ENCODE measurements at regions not wholly inside any gene's neighbourhood (a gene's known extent, or its start where the extent isn't known, plus 50 kb on each side); places are given as distances from the start of the nearest gene placed in this dataset.

DNA sequence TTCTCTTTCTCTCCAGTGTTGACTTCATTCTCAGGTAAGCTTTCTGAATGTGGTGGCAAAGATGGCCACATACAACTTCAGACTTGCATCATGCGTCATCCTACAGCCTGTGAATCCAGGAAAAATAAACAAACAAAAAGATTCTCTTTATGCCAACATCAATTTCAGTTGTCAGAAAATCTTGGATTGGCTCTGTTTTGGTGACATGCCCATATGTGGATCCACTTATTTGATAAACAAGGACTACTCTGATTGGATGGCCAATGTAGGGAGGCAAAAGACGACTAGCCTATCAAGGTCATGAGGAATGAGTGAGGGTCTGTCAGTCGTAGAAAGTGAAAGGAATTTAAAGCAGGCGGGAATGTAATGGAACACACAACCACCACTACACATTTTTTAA, 866.6 kb downstream of the USP25 start:
- Histone ChIP-seq H3K9me3 (no peaks in the 10 kb centered on the region), H3K4me3 (no peak overlapping the region), H3K27me3 (no peaks in the 10 kb centered on the region), H3K36me3 (peaks cover 8% of the 10 kb centered on the region)
- DNase-seq = no peak

DNA sequence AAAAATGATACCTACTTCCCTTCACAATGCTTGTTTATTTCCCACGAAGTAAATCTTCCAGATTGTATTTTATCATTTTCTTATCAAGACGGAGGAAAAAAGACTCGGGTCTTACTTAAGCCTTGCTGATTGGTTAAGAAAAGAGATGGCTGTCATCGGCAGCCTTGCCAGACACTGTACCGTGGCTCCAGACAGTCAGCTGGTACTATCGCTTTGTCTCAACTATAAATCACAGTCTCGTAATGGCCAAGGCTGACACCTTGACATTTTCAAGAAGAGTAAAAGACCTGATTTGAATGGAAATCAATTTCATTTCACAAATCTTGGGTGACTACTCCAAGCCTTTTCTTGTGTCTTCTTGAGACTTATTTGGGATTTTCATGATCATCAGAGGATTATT, 868.0 kb downstream of the USP25 start:
- no peaks in the 10 kb centered on the region for H3K9me3 ChIP-seq
- no peak overlapping the region for H3K4me3 ChIP-seq
- H3K36me3 ChIP-seq = peaks cover 5% of the 10 kb centered on the region
- no peaks in the 10 kb centered on the region for H3K27me3 ChIP-seq
- no peak for DNase-seq

DNA sequence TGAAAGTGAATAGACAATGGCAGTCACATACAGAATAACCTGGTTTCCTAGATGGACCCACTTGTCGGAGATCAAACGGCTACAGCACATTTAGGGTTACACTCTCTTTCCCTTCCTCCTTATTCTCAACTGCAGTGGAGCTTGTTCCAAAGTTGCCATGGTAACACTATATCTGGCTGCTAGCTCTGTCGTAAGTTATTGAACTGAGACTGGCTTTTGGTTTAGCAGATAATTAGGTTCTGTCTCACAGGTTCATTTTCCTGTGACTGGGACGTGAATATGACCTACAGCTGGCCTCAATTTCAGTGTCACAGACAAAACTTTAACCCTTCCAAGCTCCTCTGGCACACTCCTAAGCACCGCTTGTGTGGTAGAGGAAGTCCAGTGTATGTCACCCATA, 875.8 kb downstream of the USP25 start:
- no peak for DNase-seq
- no peak overlapping the region for H3K4me3 ChIP-seq
- no peaks in the 10 kb centered on the region for H3K27me3 ChIP-seq
- H3K9me3 ChIP-seq = no peaks in the 10 kb centered on the region
- H3K36me3 ChIP-seq = peaks cover 22% of the 10 kb centered on the region

DNA sequence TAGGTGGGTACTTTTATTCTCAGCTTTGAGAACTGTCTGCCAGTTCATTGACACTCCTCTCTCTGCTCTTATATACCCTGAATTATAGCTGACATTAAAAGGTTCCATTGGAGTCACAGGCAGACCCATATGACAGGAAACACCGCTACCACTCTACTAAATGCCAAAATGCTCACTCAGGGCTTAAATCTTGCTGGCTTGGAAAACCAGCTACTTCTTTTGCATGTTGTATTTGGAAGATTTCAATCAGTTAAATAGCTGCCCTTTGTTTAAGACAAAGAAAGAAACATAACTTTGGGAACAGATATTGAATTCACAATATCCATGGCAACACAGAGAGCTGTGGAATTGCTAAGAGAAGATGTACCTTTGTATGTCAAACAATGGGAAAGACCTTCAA, 876.5 kb downstream of the USP25 start:
- Histone ChIP-seq H3K36me3 (peaks cover 23% of the 10 kb centered on the region), H3K4me3 (no peak overlapping the region), H3K9me3 (no peaks in the 10 kb centered on the region), H3K27me3 (no peaks in the 10 kb centered on the region)
- DNase-seq = no peak

DNA sequence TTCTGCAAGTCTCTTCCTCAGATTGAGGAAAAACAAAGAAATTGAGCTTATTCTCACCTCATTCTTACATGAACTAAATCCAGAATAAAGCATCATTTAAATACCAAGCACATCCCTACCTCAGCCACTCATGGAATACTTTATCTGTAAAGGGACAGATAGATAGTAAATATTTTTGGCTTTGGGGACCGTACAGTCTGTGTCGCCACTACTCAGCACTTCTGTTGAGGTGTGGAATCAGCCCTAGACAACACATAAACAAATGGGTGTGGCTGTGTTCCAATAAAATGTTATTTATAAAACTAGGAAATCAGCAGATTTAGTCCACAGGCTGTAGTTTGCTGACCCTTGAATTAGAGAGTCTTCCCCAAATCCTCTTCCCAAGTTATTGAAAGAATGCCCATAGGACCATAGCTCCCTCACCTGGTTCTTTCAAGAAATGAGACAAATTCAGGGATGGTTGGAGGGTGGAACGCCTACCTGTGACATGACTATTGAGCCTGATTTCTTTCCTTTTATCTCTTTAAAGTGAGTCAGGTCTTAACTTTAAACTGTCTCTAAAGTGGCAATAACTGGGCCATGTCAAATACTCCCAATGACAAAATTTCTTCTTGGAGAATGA, 878.5 kb downstream of the USP25 start:
- peaks cover 38% of the 10 kb centered on the region for H3K36me3 ChIP-seq
- no peak overlapping the region for H3K4me3 ChIP-seq
- no peaks in the 10 kb centered on the region for H3K27me3 ChIP-seq
- H3K9me3 ChIP-seq = no peaks in the 10 kb centered on the region
- no peak for DNase-seq

DNA sequence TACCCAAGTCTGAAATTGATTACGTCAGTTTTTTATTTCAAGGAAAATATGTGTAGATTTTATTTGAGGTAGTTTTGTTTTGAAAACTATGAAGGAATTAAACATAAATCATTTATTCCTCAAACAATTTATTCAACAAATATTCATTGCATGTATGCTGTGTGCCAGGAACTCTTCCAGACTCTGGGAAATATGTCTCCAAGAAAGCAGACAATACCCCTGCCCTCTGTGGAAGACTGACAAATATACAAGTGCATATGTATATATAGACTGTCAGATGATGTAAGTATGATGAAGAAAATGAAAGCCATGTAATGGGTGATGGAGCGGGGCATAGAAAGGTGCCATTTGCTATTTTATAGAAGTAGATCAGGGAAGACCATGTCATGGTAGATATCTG, 889.5 kb downstream of the USP25 start:
- Histone ChIP-seq H3K27me3 (no peaks in the 10 kb centered on the region), H3K4me3 (no peak overlapping the region), H3K9me3 (no peaks in the 10 kb centered on the region; the same call in none of the 2 replicates), H3K36me3 (peaks cover 33% of the 10 kb centered on the region)
- no peak for DNase-seq

DNA sequence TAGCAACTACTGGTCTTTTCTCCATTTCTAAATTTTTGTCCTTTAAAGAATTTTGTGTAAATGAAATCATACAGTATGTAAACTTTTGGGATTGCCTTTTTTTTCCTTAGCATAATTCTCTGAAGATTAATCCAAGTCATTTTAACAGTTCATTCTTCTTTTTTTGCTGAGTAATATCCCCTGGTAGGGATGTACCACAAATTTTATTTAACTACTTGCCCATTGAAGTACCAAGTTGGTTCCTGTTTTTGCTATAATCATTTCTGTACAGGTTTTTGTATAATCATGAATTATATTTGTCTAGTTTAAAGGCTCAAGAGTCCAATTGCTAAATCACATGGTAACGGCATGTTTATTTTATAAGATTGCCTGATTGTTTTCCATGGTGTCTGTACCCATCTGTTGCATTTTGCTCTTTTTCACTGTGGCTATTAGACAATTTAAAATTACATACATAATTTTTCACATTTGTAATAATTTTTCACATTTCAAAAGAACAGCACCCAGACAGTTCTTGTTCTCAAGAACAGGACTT, 891.1 kb downstream of the USP25 start:
- Histone ChIP-seq H3K9me3 (no peaks in the 10 kb centered on the region; the same call in 1 of the 2 replicates), H3K27me3 (no peaks in the 10 kb centered on the region), H3K36me3 (peaks cover 24% of the 10 kb centered on the region), H3K4me3 (no peak overlapping the region)
- no peak for DNase-seq

DNA sequence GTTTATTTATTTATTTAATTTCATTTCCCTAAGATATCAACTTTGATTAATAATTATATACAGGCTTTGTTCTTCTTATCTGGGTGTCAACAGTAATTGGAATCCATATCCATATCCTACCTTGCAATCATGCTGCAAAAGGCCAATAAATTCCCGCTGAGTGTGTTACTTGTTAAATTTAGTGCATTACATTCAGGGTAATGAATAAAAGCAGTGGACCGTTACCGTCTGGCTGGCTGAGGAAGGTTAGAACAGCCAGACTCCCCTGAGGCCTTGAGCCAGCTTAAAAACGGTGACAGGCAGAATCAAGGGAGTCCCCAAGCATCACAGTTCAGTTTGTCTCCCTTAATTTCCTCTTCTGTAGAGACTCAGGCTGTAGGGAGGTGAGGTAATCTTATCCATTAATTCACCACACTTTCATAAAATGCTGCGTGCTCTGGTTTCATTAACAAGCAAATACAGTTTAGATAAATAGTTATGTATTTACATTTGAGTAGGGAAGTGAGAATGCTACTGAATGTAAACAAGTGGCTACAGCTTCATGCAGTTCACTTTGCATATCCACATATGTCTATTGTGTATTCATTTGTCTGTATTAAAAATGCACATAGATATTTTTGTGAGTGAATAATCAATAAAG, 888.2 kb upstream of the CXADR start:
- Histone ChIP-seq H3K4me3 (no peak overlapping the region), H3K9me3 (no peaks in the 10 kb centered on the region), H3K27me3 (no peaks in the 10 kb centered on the region), H3K36me3 (peaks cover 8% of the 10 kb centered on the region)
- DNase-seq = no peak

DNA sequence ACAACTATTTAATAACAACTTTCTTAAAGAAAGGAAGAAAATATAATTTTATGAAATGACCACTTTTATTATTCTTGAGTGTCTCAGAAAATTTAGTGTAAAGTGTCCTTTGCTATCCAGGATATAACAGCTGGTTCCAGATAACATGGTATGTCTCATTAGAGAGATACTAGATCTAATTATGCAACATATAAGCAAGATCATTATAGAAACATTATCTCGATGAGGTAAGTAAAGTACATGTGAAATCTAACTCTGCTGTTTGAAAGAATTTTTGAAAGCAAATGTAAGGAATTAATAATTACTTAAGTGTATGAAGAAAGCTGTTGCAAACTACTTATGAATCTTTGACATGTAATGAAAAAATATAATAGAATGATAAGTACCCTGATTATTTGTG, 887.4 kb upstream of the CXADR start:
- Histone ChIP-seq H3K9me3 (no peaks in the 10 kb centered on the region), H3K27me3 (no peaks in the 10 kb centered on the region), H3K36me3 (peaks cover 8% of the 10 kb centered on the region), H3K4me3 (no peak overlapping the region)
- DNase-seq = no peak

DNA sequence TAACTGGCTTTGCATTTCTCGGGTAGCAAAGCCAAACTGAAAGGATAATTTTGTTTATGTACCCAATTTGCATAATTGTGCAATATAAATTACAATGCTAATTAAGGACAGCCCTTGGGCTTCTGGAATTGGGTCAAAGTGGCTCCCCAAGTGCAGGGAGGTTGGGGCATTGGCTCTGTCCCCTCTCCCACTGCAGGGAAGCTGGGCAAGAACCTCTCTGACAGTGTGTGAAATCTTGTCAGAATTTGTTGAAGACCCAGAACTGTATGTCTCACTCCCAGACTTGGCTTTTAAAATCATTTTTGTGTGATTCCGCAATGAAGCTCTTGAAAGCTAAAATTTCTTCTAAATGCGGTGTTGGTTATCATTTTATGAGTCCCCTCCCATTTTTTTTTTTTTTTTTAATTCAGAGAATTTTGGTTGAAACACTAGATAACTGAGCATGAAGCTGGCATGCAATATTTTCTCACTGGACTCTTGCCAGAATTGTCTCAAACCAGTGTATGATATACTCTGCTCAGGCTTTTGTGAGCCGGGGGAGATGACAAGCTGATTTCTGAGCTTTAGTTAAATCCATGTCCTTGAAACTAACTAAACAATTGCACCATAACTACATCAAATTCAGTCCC, 878.9 kb upstream of the CXADR start:
- no peaks in the 10 kb centered on the region for H3K9me3 ChIP-seq
- no peaks in the 10 kb centered on the region for H3K27me3 ChIP-seq
- no peak overlapping the region for H3K4me3 ChIP-seq
- H3K36me3 ChIP-seq = no peaks in the 10 kb centered on the region; the same call in none of the 2 replicates
- DNase-seq = no peak

DNA sequence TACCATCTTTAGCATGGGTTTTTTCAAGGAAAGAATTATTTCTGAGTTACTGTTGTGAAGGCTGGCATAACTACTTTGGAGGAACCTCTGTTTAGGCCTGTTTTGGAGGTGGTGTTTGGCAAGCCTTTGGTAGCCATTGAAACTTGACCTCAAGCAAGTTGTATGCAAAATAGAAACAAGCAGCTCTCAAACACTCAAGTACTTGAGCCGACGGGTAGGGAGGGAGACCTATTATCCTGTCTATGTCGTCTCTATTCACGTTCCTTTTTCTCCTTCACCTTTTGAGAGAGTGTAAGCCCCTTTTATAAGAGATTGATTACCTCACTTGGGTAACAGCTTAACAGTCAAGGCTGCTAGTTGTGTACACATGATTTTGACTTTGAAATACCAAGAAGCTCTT, 878.3 kb upstream of the CXADR start:
- H3K4me3 ChIP-seq = no peak overlapping the region
- no peaks in the 10 kb centered on the region for H3K9me3 ChIP-seq
- no peaks in the 10 kb centered on the region; the same call in none of the 2 replicates for H3K36me3 ChIP-seq
- H3K27me3 ChIP-seq = no peaks in the 10 kb centered on the region
- DNase-seq = no peak

DNA sequence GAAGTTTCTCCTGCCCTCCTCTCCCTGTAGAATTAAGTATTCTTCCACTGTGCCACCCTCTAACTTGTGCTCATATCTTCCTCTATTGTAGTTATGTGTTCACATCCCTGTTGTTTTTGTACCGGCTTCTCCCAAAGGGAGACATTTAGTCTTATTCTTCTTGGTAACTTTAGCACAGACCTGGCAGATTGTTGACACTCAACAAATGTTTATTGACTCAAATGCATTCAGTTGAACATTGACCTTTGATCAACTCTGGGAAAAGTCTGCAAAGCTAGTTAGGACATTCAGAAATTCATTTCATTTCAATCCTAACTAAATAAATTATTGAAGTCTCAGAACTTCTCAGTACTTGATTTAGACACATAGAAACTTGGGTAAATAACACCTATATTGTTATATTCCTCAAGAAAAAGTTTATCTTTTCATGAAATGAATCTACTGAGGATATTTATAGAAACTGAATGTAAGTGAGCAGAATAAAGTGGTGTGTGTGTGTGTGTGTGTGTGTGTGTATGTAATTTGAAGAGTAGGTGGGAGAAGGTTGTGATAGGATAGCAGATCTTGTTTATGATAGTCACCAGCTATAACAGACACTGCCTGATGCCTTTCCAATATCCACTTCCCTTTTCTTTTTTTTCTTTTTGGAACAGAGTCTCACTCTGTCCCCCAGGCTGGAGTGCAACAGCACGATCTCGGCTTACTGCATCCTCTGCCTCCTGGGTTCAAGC, 872.4 kb upstream of the CXADR start:
- H3K27me3 ChIP-seq = no peaks in the 10 kb centered on the region
- no peaks in the 10 kb centered on the region for H3K9me3 ChIP-seq
- no peak for DNase-seq
- no peak overlapping the region for H3K4me3 ChIP-seq
- H3K36me3 ChIP-seq = no peaks in the 10 kb centered on the region

DNA sequence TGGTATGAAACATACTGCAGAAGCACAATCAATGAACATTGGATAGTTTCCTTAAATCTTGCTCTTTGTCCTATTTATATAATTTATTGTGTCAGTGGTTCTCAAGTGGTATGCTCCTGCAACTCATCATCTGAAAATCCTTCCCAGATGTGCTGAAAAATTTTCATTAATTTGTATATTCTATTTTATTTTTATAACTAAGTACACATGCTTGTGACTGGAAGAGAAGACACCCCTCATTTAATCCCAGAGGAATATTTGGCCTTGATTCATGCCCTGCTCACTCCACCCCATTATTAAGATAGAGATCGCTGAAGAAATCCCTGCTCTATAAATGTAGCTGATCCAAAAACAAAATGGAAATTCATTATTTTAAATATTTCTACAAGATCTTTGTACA, 870.5 kb upstream of the CXADR start:
- no peaks in the 10 kb centered on the region for H3K9me3 ChIP-seq
- no peaks in the 10 kb centered on the region for H3K27me3 ChIP-seq
- H3K36me3 ChIP-seq = no peaks in the 10 kb centered on the region
- no peak for DNase-seq
- H3K4me3 ChIP-seq = no peak overlapping the region

DNA sequence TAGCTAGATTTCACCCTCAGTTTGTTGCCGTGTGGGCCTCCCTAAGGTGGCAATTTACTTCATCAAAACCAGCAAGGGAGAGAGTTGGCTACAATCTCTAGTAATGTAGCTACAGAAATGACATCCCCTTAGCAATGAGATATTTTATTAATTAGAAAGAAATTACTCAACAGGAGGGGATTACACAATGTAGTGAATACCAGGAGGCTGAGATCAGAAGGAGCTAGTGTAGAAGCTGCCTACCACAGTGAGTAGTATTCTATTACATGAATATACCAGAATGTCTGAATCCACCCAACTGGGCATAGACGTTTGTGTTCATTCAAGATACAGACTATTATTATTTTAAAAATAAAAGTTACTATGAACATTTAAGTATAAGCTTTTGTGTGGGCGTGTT, 868.2 kb upstream of the CXADR start:
- no peaks in the 10 kb centered on the region for H3K9me3 ChIP-seq
- H3K4me3 ChIP-seq = no peak overlapping the region
- H3K27me3 ChIP-seq = no peaks in the 10 kb centered on the region
- DNase-seq = no peak
- H3K36me3 ChIP-seq = no peaks in the 10 kb centered on the region

DNA sequence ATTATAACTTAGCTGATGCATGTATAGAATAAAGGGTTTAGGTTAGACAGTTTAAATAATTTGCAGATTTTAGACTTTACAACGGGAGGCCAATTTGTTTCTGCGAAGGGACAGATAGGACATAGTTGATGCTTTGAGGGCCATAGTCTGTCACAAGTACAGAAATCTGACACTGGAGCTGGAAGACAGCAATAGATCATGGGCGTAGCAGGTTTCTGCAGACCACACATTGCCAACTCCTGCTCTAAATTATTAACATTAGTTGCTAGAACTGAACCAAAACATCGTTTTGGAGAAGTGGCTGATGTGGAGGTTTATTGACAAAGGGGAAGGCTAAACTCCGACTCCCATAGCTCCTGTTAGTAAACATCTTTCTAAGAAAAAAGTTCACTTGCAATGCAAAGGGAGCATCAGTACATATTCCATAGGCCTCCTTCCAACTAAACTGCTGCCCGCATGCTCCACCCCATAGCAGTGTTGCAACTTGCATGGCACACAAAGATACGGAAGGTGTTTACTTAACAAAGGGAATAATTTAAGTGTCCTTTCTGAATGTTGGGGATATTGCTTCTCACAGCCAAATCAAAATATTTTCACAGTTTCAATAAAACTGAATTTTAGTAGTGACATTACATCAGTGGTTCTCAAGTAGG, 862.0 kb upstream of the CXADR start:
- no peak overlapping the region for H3K4me3 ChIP-seq
- DNase-seq = no peak
- no peaks in the 10 kb centered on the region for H3K9me3 ChIP-seq
- no peaks in the 10 kb centered on the region for H3K27me3 ChIP-seq
- no peaks in the 10 kb centered on the region for H3K36me3 ChIP-seq

DNA sequence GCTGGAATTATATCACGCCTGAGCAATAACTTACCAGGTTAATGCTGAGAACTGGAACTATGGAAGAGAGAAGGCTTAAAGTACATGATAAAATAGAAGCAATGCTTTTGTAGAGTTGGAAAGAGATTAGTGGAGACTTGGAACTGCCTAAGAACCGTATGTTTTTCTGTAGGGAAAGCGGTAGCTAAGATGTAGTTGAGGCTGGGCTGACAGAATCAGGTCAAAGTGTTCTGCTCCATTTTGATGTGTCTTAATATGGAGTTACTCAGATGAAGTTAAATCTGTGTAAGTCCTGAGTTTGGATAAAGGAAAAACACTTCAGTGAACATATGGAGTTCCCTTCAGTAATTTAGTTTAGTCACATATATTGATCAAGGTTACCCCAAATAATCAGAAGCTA, 860.9 kb upstream of the CXADR start:
- DNase-seq = no peak
- no peak overlapping the region for H3K4me3 ChIP-seq
- no peaks in the 10 kb centered on the region for H3K36me3 ChIP-seq
- H3K27me3 ChIP-seq = no peaks in the 10 kb centered on the region
- no peaks in the 10 kb centered on the region for H3K9me3 ChIP-seq

DNA sequence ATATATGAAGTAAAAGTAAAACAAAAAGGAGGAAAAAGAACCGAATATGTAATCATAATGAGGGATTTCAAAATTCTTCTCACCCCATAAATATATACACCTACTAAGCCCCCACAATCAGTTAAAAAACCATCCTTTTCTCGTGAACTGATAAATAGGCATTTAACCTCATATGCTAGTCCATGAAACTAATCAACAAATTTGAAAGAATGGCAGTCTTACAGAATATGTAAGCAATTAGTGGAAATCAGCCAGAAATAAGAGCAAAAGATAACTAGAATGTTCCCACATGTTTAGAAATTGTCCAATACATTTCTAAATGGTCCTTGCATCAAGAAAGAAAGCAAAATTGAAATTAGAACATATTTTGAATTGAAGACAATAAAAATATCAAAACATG, 849.4 kb upstream of the CXADR start:
- no peaks in the 10 kb centered on the region for H3K9me3 ChIP-seq
- H3K36me3 ChIP-seq = no peaks in the 10 kb centered on the region
- H3K4me3 ChIP-seq = no peak overlapping the region
- H3K27me3 ChIP-seq = no peaks in the 10 kb centered on the region
- DNase-seq = no peak

Measured in MG63 (cell line).